Activated T-cell treated with anti-CD3 and anti-CD28 coated beads for 48 hours (primary cell): ENCODE measurements at regions not wholly inside any gene's neighbourhood (a gene's known extent, or its start where the extent isn't known, plus 50 kb on each side); places are given as distances from the start of the nearest gene placed in this dataset.
"Not testable (repeated sequence)": the region's sequence is repeated elsewhere in the genome, so short reads cannot be mapped to it uniquely, and the experiment has no call there.

Experiments
- DNase-seq: peaks from one replicate; pipeline ENCODE4 v3.0.0-alpha.2; 2020; ENCODE audit warnings: low read depth

DNA sequence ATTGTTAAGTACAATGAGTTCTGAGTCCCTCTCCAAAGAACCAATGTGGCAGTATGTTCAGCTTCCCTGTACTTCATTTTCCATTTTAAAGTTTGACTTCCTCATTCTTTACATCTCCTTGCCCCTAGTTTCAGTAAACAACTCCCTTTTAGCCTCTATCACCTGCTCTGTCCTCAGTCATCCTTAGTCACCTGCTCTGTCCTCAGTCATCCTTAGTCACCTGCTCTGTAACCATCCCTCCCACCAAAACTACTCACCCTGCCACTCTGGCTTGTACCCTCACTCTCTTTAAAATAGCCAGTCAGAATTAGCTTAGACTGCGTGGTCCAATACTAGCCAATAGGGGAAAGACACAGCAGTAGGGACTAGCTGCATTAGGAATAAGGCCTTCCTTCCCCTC, 259.9 kb upstream of the TBL1XR1 start:
- DNase-seq, result not testable (repeated sequence)

- no peak for DNase-seq
These were observed 262.1 kb upstream of the TBL1XR1 start for GRCh38 chr3:177459401-177459800.

- DNase-seq, result no peak
These were observed 262.8 kb upstream of the TBL1XR1 start for GRCh38 chr3:177460047-177460446.

- DNase-seq, result no peak
These were observed 264.5 kb upstream of the TBL1XR1 start for GRCh38 chr3:177461765-177462164.

- not testable (repeated sequence) for DNase-seq
These were observed 266.1 kb upstream of the TBL1XR1 start for GRCh38 chr3:177463341-177463740.

- DNase-seq, result no peak
These were observed 266.6 kb upstream of the TBL1XR1 start for GRCh38 chr3:177463863-177464262.

DNA sequence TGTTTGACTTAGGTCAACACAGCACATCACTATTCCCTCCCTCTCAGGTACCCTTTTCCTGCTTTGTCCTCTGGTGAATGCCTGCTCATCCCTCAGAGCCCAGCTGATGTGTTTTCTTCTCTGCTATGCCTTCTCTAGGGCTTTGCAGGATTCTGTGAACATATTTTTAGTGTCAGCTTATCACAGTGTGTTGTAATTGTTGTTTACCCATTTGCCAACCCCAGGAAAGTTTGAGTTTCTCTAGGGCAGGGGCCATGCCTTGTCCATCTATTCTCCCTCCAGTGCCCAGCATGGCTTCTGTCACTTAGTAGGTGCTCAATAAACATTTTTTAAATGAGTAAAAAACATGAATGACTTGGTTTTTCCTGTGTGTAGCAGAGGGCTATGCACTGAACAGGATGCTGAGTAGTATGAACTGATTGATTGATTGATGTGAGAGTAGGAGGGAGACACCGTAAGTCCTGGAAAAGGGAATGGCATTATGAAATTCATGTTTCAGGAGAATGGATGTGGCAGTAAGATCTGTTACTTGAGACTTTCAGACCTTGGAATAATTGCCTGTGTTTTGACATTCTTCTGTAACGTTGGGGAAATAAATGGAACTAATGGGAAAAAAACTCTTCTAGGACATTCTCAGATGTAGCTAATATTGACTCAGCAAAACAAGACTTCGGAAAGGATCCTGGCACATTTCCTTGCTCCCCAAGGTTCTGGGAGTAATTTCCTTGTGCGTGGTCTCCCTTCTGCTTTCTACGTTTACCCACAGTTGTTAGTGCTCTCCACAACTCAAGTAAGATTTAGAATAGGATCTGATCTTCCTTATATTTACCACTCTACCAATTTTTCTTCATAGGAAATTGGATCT, 267.3 kb upstream of the TBL1XR1 start:
- no peak for DNase-seq

DNA sequence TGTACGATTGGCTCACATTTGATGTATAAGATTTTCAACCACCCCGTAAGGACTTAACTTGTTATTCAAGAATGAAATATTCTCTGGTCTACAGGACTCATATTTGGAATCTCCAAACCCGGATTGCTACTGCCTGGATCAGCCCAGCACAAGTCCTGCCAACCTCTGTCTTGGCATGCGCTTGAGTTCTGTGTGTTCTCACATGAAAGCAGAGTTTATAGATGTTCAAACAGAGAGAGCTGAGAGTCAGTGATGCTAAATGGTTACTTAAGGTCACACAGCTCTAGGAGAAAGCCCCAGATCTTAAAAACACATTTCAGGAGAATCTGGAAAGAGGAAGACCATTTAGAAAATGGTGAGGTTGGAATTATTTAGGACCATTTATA, 268.0 kb upstream of the TBL1XR1 start:
- DNase-seq, result no peak

DNA sequence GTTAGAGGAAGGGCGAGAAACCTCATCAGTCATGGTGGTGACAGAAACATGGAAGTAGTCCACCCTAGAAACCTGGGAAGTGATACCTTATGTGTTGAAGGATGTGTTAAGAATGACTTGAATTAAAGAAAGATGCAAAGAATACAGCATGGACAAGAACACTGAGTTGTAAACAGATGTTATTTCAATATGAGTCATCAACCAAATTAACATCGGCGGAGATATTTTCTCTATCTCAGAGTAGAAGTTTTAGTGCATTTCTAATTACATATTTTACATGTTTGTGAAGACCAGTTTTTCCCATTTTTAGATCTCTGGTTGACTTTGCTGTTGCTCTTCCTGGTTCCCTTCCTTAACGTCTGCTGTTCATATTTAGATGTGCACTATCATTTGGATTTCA, 268.8 kb upstream of the TBL1XR1 start:
- DNase-seq, result no peak

GRCh38 chr3:177466622-177467021, 269.3 kb upstream of the TBL1XR1 start:
- DNase-seq, result not testable (repeated sequence)

DNA sequence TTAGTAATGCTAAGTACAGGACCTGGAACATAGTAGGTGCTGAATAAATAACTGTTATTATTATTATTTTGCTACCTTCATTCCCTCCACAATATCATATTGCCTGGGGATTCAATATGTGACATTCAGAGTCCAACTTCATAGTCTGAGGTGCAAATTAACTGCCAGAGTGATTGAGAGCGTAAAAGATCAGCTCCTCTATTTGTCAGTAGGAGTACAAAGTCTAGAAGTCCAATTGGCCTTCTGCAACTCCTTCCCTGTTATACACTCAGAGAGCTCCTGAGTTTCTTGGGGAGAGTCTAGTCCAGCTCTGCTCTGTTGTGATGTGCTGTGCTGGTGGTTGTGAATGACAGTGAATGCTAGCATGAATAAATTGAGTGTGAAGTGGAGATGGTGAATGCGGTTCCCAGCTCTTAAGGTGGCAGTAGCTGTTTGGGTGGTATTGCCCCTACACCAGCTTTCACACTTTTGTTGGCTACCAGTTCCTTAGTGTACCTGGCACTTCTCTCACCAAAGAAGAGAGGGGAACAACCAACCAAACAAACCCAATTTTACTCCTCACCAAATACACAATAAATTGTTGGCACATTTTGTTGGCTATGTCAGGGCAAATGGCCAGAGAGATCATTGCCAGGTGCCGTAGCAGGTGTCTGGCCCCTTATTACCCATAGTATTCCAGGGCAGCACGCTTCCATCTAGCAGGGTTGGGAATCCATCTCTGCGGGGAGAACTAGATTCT, 270.1 kb upstream of the TBL1XR1 start:
- DNase-seq, result no peak

DNA sequence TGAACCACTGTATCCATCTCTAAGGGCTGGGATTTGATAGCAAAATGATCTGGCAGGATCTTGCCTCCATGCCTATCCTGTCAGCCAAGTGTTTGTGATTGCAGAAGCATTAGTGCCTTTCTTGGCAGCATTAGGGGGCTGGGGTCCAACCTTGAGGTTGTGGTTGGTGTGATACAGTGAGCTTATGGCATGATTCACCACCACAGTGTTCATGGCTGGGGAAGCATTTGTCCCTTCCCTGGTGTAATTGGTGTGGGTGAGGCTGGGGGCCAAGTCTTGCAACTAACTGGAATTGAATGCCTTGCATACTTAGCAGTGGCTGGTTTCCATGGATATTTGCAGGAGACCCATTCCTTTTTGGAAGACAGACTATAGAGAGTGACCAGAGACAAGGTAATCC, 271.0 kb upstream of the TBL1XR1 start:
- no peak for DNase-seq

DNA sequence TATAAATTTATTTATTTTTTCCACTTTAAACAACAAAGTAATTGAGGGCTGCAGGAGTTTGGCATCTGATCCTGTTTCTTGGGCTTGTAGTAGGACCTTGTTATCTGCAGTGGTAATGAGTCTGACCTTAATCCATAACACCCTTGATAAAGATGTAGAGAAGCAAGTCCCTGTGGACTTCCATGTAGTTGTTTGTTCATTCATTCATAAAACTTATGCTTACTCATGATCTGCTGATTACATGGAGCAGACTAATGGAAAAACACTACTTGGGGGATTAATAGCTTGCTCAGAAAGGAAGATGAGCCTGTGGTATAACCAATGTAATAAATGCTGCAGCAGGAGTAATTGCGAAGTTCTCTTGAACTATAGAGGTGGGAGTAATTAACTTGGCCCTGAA, 271.5 kb upstream of the TBL1XR1 start:
- DNase-seq, result no peak

- DNase-seq, result no peak
These were observed 271.9 kb upstream of the TBL1XR1 start for GRCh38 chr3:177469216-177469615.

- DNase-seq, result no peak
These were observed 273.1 kb upstream of the TBL1XR1 start for GRCh38 chr3:177470197-177470941.

DNA sequence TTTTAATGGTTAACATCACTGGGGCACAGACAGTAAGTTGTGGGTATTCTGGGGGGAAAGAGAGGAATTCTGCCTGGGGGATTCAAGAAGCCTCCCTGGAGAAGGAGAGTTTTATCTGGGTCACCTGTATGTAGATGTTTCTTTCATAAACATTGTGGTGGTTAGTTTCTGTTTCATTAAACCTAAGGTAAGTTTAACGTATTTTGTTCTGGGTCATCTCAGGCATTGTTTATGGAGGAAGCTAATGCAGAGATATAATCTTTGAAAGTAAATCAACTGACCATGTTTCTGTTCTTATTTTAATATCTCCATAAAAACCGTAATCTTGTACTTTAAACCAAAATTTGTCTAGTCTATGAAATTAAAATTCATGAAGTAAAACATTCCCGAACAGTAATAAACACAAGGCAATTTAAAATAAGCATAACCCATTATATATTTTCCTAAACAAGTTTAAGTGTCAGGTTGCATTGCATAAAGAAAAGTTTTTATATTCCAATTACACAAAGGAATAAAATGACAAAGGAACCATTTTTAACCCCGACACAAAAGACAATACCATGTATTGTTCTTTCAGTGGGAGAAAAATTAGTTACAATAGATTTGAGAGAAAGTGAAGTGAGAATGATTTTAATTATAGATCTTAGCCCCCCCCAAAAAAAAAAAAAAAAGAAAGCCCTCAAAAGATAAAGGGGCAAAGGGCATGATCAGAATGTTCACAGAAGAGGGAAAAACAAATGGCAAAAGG, 274.6 kb upstream of the TBL1XR1 start:
- no peak for DNase-seq

- no peak for DNase-seq
These were observed 275.9 kb upstream of the TBL1XR1 start for GRCh38 chr3:177473184-177473583.

DNA sequence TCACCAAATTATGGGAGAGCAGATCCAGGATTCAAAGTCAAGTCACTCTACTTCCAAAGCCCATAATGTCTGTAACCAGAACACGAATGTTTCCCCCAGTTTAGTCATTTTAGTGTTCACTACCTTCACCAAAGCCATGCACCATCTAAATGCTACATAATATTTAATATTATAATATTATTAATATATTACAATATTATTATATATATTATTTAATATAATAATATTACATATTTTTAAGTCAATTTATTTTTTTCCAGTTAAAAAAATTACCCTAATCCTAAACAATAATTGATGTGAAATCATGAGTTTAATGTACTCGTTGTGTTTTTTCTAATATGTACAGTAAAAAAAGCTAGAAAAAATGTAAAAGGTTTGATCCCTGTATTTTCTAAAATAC, 276.6 kb upstream of the TBL1XR1 start:
- DNase-seq, result no peak

GRCh38 chr3:177474652-177475355, 277.5 kb upstream of the TBL1XR1 start:
- no peak for DNase-seq

DNA sequence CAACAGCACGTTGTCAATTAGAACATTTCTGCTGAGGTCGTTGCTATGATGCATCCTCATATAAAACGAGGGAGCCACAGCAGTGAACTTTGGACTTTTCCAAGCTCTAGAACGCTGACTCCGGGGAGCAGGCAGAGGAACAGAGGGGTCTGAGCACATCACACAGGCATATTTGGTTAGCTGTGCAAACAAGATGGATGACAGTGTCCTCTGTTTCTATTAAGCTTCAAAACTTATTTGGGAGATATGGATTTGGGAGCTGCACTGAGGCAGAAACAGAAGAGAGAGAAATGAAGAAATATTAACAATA, 278.0 kb upstream of the TBL1XR1 start:
- DNase-seq, result no peak

DNA sequence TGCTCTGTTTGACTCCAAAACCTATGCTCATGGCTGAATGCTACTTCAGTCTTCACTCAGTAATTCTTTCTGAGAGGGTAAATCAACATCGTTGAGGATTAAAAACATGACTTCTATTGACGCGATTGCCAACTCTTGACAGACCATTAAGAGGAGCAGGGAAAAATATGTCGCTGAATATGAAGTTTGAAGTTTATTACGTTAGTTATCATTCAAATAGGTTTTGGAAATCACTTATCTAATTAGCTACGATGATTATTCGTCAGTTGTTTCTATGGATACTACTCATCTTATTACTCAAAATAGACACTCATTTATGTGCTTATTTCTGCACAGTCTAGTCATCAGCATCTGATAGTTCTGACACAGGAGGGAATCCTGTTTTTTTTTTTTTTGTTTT, 279.2 kb upstream of the TBL1XR1 start:
- DNase-seq, result no peak
